ENCODE measurements at regions not wholly inside any gene's neighbourhood (a gene's known extent, or its start where the extent isn't known, plus 50 kb on each side); places are given as distances from the start of the nearest gene placed in this dataset.

GRCh38 chr4:186481998-186482790 is 73.2 kb downstream of the MTNR1A start:
- intact Hi-C loops (cut with DNase I) = no loop called here
- Histone ChIP-seq H3K27ac (replicated peaks in 1 of 4) (no peak overlapping the region), H3K27me3 (peaks cover 0 to 32% (median 0%) of the 10 kb centered on the region in 4 donors), H3K4me3 (no peak overlapping the region), H3K36me3 (no peaks in the 10 kb centered on the region), H3K9me3 (no peaks in the 10 kb centered on the region), H3K4me1 (peaks cover 0 to 17% (median 11%) of the 10 kb centered on the region in 4 donors)
- TF ChIP-seq CTCF (IDR thresholded peaks at IDR 0.05) (no peak), POLR2A (IDR thresholded peaks at IDR 0.05; ENCODE audit: low read depth) (no peak), POLR2AphosphoS5 (IDR thresholded peaks at IDR 0.05) (no peak), EP300 (IDR thresholded peaks at IDR 0.05) (no peak)
- no peak for DNase-seq (ENCODE audit: extremely low spot score)
- WGBS = 86% methylated on average over 10 of the region's 12 CpGs

- Histone ChIP-seq H3K36me3 (no peaks in the 10 kb centered on the region), H3K9me3 (no peaks in the 10 kb centered on the region), H3K4me3 (no peak overlapping the region), H3K27ac (replicated peaks in 1 of 4) (no peak overlapping the region), H3K27me3 (peaks cover 0 to 18% (median 0%) of the 10 kb centered on the region in 4 donors), H3K4me1 (no peaks in the 10 kb centered on the region)
- TF ChIP-seq EP300 (IDR thresholded peaks at IDR 0.05) = no peak
- TF ChIP-seq CTCF (IDR thresholded peaks at IDR 0.05) = no peak
- TF ChIP-seq POLR2A (IDR thresholded peaks at IDR 0.05; ENCODE audit: low read depth) = no peak
- TF ChIP-seq POLR2AphosphoS5 (IDR thresholded peaks at IDR 0.05) = no peak
- 87% methylated on average over 1 of the region's 1 CpG for WGBS
- intact Hi-C loops (cut with DNase I) = no loop called here
- peak; percentile 2 for DNase-seq (ENCODE audit: extremely low spot score)
Measured at GRCh38 chr4:186475202-186475601, 80.2 kb downstream of the MTNR1A start.

- intact Hi-C loops (cut with DNase I) = loop anchor here (5.0 kb wide), 1 partner anchor 113 kb away; no protein-coding TSS in a partner anchor
- 42% methylated on average over 6 of the region's 6 CpGs for WGBS
- H3K4me1 ChIP-seq = no peaks in the 10 kb centered on the region
- no peak overlapping the region for H3K27ac ChIP-seq (replicated peaks in 1 of 4)
- H3K9me3 ChIP-seq = no peaks in the 10 kb centered on the region
- H3K27me3 ChIP-seq = peaks cover 0 to 9% (median 0%) of the 10 kb centered on the region in 4 donors
- H3K36me3 ChIP-seq = no peaks in the 10 kb centered on the region
- DNase-seq (ENCODE audit: extremely low spot score) = no peak
- H3K4me3 ChIP-seq = no peak overlapping the region
- TF ChIP-seq POLR2A (IDR thresholded peaks at IDR 0.05; ENCODE audit: low read depth) = no peak
- no peak for TF ChIP-seq CTCF (IDR thresholded peaks at IDR 0.05)
- TF ChIP-seq EP300 (IDR thresholded peaks at IDR 0.05) = no peak
- no peak for TF ChIP-seq POLR2AphosphoS5 (IDR thresholded peaks at IDR 0.05)
Measured at GRCh38 chr4:186473933-186474332, 81.4 kb downstream of the MTNR1A start.

GRCh38 chr4:186472948-186473347 is 82.4 kb downstream of the MTNR1A start:
- WGBS = 9% methylated on average over 4 of the region's 4 CpGs
- H3K9me3 ChIP-seq = no peaks in the 10 kb centered on the region
- no peak overlapping the region for H3K4me3 ChIP-seq
- no peak for TF ChIP-seq POLR2AphosphoS5 (IDR thresholded peaks at IDR 0.05)
- TF ChIP-seq CTCF (IDR thresholded peaks at IDR 0.05) = peak; percentile 36 to 57 (median 47)
- H3K36me3 ChIP-seq = no peaks in the 10 kb centered on the region
- intact Hi-C loops (cut with DNase I) = loop anchor here (5.0 kb wide), 1 partner anchor 114 kb away; no protein-coding TSS in a partner anchor
- DNase-seq (ENCODE audit: extremely low spot score) = peak; percentile 78
- H3K27ac ChIP-seq (replicated peaks in 1 of 4) = no peak overlapping the region
- H3K27me3 ChIP-seq = peaks cover 0 to 8% (median 0%) of the 10 kb centered on the region in 4 donors
- H3K4me1 ChIP-seq = no peaks in the 10 kb centered on the region

Data from esophagus muscularis mucosa (tissue), 4 donors.